Liver (tissue), 3 donors: ENCODE measurements at regions not wholly inside any gene's neighbourhood (a gene's known extent, or its start where the extent isn't known, plus 50 kb on each side); places are given as distances from the start of the nearest gene placed in this dataset.

Source experiments
- FOXA2 ChIP-seq: IDR thresholded peaks from 2 replicates; pipeline ENCODE4 v1.6.1; 2016; ENCODE audit warnings: antibody characterized with exemption
- JUND ChIP-seq, 2 donors: IDR thresholded peaks; 2 replicates each; pipeline ENCODE4 v1.6.1; 2016; ENCODE audit warnings: antibody characterized with exemption in 2 of 2
- RAD21 ChIP-seq, 2 donors: IDR thresholded peaks; 2 replicates each; pipeline ENCODE4 v1.6.1; 2016; ENCODE audit warnings: antibody characterized with exemption in 2 of 2, mild to moderate bottlenecking in 2 of 2
- SP1 ChIP-seq: IDR thresholded peaks from 2 replicates; pipeline ENCODE4 v1.6.1; 2018; ENCODE audit warnings: antibody characterized with exemption, mild to moderate bottlenecking
- TAF1 ChIP-seq: conservative IDR thresholded peaks from 2 replicates; pipeline ENCODE4 v1.6.1; 2016; ENCODE audit warnings: antibody characterized with exemption, mild to moderate bottlenecking
- YY1 ChIP-seq: IDR thresholded peaks from 2 replicates; pipeline ENCODE4 v1.6.1; 2016; ENCODE audit warnings: antibody characterized with exemption, mild to moderate bottlenecking
- TF ChIP-seq, protein P1 (sequence below): fragments of 150-350 bp; IDR thresholded peaks from 2 replicates; pipeline ENCODE4 v1.5.1; 2017; ENCODE audit warnings: improper control_type of control experiment, low read depth, low read length; ENCODE audit not compliant: missing input control
- TF ChIP-seq, protein P2 (sequence below): IDR thresholded peaks from 2 replicates; pipeline ENCODE4 v1.6.1; 2016; ENCODE audit warnings: antibody characterized with exemption
- TF ChIP-seq, protein P3 (sequence below): IDR thresholded peaks from 2 replicates; pipeline ENCODE4 v1.6.1; 2016; ENCODE audit warnings: antibody characterized with exemption, mild to moderate bottlenecking
- donor health status: healthy.
- donor health status: healthy.

GRCh38 chr6:45807311-45808041 lies 208.2 kb downstream of the CLIC5 start:
- TF ChIP-seq TAF1 (no peak), SP1 (no peak), RAD21 (IDR thresholded peaks at IDR 0.05) (no peak), JUND (IDR thresholded peaks at IDR 0.05) (no peak), YY1 (no peak), FOXA2 (no peak)
- TF ChIP-seq, protein P1, sequence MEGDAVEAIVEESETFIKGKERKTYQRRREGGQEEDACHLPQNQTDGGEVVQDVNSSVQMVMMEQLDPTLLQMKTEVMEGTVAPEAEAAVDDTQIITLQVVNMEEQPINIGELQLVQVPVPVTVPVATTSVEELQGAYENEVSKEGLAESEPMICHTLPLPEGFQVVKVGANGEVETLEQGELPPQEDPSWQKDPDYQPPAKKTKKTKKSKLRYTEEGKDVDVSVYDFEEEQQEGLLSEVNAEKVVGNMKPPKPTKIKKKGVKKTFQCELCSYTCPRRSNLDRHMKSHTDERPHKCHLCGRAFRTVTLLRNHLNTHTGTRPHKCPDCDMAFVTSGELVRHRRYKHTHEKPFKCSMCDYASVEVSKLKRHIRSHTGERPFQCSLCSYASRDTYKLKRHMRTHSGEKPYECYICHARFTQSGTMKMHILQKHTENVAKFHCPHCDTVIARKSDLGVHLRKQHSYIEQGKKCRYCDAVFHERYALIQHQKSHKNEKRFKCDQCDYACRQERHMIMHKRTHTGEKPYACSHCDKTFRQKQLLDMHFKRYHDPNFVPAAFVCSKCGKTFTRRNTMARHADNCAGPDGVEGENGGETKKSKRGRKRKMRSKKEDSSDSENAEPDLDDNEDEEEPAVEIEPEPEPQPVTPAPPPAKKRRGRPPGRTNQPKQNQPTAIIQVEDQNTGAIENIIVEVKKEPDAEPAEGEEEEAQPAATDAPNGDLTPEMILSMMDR: no peak
- TF ChIP-seq, protein P2, sequence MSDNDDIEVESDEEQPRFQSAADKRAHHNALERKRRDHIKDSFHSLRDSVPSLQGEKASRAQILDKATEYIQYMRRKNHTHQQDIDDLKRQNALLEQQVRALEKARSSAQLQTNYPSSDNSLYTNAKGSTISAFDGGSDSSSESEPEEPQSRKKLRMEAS: no peak
- TF ChIP-seq, protein P3, sequence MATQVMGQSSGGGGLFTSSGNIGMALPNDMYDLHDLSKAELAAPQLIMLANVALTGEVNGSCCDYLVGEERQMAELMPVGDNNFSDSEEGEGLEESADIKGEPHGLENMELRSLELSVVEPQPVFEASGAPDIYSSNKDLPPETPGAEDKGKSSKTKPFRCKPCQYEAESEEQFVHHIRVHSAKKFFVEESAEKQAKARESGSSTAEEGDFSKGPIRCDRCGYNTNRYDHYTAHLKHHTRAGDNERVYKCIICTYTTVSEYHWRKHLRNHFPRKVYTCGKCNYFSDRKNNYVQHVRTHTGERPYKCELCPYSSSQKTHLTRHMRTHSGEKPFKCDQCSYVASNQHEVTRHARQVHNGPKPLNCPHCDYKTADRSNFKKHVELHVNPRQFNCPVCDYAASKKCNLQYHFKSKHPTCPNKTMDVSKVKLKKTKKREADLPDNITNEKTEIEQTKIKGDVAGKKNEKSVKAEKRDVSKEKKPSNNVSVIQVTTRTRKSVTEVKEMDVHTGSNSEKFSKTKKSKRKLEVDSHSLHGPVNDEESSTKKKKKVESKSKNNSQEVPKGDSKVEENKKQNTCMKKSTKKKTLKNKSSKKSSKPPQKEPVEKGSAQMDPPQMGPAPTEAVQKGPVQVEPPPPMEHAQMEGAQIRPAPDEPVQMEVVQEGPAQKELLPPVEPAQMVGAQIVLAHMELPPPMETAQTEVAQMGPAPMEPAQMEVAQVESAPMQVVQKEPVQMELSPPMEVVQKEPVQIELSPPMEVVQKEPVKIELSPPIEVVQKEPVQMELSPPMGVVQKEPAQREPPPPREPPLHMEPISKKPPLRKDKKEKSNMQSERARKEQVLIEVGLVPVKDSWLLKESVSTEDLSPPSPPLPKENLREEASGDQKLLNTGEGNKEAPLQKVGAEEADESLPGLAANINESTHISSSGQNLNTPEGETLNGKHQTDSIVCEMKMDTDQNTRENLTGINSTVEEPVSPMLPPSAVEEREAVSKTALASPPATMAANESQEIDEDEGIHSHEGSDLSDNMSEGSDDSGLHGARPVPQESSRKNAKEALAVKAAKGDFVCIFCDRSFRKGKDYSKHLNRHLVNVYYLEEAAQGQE: no peak
